Ishikawa (cell line): ENCODE measurements at regions not wholly inside any gene's neighbourhood (a gene's known extent, or its start where the extent isn't known, plus 50 kb on each side); places are given as distances from the start of the nearest gene placed in this dataset.

Source experiments
- CEBPB ChIP-seq: IDR thresholded peaks from 2 replicates; pipeline ENCODE4 v1.6.1; 2012
- CREB1 ChIP-seq: IDR thresholded peaks from 2 replicates; pipeline ENCODE4 v1.6.1; 2012; ENCODE audit warnings: low read depth
- EGR1 ChIP-seq: IDR thresholded peaks from 2 replicates; pipeline ENCODE4 v1.6.1; 2012
- EP300 ChIP-seq: IDR thresholded peaks from 2 replicates; pipeline ENCODE4 v1.6.1; 2012; ENCODE audit warnings: borderline replicate concordance
- FOXM1 ChIP-seq: IDR thresholded peaks from 2 replicates; pipeline ENCODE4 v1.6.1; 2012; ENCODE audit warnings: low read depth, borderline replicate concordance
- MAX ChIP-seq: IDR thresholded peaks from 2 replicates; pipeline ENCODE4 v1.6.1; 2012
- NFIC ChIP-seq: IDR thresholded peaks from 2 replicates; pipeline ENCODE4 v1.6.1; 2012
- RAD21 ChIP-seq: IDR thresholded peaks from 2 replicates; pipeline ENCODE4 v1.6.1; 2012; ENCODE audit warnings: low read depth
- TAF1 ChIP-seq: IDR thresholded peaks from 2 replicates; pipeline ENCODE4 v1.6.1; 2012; ENCODE audit warnings: low read depth, mild to moderate bottlenecking
- TCF12 ChIP-seq: IDR thresholded peaks from 2 replicates; pipeline ENCODE4 v1.6.1; 2012; ENCODE audit warnings: low read depth
- TEAD4 ChIP-seq: IDR thresholded peaks from 2 replicates; pipeline ENCODE4 v1.6.1; 2012
- YY1 ChIP-seq: IDR thresholded peaks from 2 replicates; pipeline ENCODE4 v1.6.1; 2012; ENCODE audit warnings: low read depth
- ZBTB7A ChIP-seq: IDR thresholded peaks from 2 replicates; pipeline ENCODE4 v1.6.1; 2012; ENCODE audit warnings: low read depth
- TF ChIP-seq, protein P1 (sequence below): IDR thresholded peaks from 2 replicates; pipeline ENCODE4 v1.6.1; 2012
- TF ChIP-seq, protein P2 (sequence below): IDR thresholded peaks from 2 replicates; pipeline ENCODE4 v1.6.1; 2012; ENCODE audit warnings: low read depth, mild to moderate bottlenecking

GRCh38 chr2:133812826-133813617, 244.8 kb upstream of the NCKAP5 start:
- TF ChIP-seq RAD21, result no peak

DNA sequence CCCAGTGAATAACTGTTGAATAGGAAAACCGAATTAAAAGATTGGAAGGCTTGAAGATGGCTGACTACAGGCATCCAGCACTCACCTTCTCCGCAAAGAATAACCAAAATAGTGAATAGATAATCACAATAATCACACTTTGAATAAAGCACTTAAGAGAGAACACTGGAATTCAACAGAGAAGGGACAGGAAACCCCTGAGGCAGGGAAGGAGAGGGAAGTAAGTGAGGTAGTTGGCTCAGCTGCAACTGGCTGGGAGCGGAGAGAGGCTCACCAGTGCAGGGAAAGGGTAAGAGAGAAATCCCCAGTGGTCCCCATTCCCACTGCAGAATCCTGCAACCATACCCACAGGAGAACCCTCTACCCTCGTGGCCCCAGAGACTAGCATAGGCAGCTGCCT, 246.6 kb upstream of the NCKAP5 start:
- no peak for TF ChIP-seq RAD21

DNA sequence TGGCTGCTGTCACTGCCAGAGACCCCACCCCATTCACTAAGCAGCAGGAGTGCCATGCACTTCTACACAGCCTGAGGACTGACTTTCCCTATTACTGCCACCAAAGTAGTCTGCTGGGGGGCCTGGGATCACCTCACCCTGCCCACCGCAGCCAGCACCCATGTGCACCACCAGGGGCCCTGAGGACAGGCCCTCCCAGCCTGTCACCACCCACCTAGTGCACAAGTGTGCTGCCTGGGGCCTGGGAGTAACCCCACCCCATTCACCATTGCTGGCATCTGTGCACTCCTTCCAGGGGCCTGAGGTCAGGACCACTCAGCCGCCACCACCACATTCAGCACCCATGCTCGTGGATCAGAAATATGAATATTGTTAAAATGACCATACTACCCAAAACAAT, 247.8 kb upstream of the NCKAP5 start:
- no peak for TF ChIP-seq ZBTB7A

- no peak for TF ChIP-seq FOXM1
Observed at GRCh38 chr2:133817680-133818566, 249.7 kb upstream of the NCKAP5 start.

- TF ChIP-seq MAX (no peak), TCF12 (no peak), NFIC (no peak), RAD21 (no peak), EP300 (no peak), ZBTB7A (no peak), TEAD4 (no peak), FOXM1 (no peak), YY1 (no peak), CREB1 (no peak), TAF1 (no peak), CEBPB (no peak), EGR1 (no peak)
- TF ChIP-seq, protein P1, sequence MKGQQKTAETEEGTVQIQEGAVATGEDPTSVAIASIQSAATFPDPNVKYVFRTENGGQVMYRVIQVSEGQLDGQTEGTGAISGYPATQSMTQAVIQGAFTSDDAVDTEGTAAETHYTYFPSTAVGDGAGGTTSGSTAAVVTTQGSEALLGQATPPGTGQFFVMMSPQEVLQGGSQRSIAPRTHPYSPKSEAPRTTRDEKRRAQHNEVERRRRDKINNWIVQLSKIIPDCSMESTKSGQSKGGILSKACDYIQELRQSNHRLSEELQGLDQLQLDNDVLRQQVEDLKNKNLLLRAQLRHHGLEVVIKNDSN, result no peak
- TF ChIP-seq, protein P2, sequence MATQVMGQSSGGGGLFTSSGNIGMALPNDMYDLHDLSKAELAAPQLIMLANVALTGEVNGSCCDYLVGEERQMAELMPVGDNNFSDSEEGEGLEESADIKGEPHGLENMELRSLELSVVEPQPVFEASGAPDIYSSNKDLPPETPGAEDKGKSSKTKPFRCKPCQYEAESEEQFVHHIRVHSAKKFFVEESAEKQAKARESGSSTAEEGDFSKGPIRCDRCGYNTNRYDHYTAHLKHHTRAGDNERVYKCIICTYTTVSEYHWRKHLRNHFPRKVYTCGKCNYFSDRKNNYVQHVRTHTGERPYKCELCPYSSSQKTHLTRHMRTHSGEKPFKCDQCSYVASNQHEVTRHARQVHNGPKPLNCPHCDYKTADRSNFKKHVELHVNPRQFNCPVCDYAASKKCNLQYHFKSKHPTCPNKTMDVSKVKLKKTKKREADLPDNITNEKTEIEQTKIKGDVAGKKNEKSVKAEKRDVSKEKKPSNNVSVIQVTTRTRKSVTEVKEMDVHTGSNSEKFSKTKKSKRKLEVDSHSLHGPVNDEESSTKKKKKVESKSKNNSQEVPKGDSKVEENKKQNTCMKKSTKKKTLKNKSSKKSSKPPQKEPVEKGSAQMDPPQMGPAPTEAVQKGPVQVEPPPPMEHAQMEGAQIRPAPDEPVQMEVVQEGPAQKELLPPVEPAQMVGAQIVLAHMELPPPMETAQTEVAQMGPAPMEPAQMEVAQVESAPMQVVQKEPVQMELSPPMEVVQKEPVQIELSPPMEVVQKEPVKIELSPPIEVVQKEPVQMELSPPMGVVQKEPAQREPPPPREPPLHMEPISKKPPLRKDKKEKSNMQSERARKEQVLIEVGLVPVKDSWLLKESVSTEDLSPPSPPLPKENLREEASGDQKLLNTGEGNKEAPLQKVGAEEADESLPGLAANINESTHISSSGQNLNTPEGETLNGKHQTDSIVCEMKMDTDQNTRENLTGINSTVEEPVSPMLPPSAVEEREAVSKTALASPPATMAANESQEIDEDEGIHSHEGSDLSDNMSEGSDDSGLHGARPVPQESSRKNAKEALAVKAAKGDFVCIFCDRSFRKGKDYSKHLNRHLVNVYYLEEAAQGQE, result no peak
Observed at GRCh38 chr2:133818661-133819060, 250.4 kb upstream of the NCKAP5 start.

DNA sequence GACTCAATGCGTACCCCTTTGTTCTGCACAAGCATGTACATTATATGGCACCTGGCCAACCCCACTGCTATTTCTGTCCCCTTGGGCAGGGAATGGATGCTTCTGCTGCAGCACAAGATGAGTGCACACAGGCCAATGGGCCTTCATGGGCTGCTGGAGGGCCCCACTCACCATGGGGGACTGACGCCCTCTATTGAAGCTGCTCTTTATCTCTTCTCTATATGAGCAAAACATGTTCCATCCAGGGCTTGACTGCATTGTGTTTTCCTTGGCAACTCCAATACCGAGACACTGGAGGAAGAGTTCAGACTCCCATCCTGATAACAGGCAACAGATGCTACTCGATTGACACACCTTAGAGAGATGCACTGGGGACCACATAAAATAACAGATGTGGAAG, 251.6 kb upstream of the NCKAP5 start:
- no peak for TF ChIP-seq TAF1
- TF ChIP-seq EGR1, result no peak
- TF ChIP-seq MAX, result no peak
- TF ChIP-seq YY1, result no peak
- TF ChIP-seq ZBTB7A, result no peak
- TF ChIP-seq CEBPB, result no peak
- TF ChIP-seq CREB1, result no peak
- TF ChIP-seq EP300, result no peak
- no peak for TF ChIP-seq FOXM1
- TF ChIP-seq RAD21, result no peak
- TF ChIP-seq, protein P1, result no peak
- TF ChIP-seq NFIC, result no peak

DNA sequence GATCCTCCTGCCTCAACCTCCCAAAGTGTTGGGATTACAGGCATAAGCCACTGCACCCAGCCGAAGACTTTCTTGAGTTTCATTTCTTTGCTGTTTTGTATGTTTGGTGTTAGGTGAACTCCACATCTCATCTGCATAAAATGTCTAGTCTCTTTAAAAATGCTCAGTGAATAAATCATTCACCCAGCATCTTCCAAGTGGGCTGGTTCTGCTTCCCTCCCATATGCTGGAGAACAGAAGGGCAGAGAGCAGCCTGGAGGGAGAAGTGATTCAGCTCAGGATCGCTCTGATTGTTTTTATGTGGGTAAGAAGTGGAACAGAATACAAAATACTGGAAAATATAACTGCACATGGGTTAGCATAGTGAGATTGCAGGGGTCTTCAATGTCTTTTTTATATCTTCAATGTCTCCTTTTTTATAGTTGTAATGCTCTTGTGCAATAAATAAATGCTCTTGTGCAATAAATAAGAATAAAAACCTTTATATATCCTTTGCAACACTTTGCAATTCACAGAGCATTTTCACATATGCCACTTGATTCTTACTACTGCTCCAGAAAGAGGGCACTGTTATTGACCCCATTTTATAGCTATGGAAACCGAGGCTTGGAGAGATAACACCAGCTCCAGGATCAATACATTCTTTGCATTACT, 253.0 kb upstream of the NCKAP5 start:
- TF ChIP-seq TCF12, result no peak
- no peak for TF ChIP-seq CEBPB
- TF ChIP-seq RAD21, result no peak
- TF ChIP-seq, protein P2, result no peak
- TF ChIP-seq EGR1, result no peak
- TF ChIP-seq ZBTB7A, result no peak
- TF ChIP-seq TAF1, result no peak
- no peak for TF ChIP-seq CREB1
- no peak for TF ChIP-seq EP300
- no peak for TF ChIP-seq YY1
- TF ChIP-seq NFIC, result no peak
- no peak for TF ChIP-seq TEAD4
- TF ChIP-seq, protein P1, result no peak
- no peak for TF ChIP-seq MAX
- TF ChIP-seq FOXM1, result no peak
